DMS153 (cell line): ENCODE measurements at regions not wholly inside any gene's neighbourhood (a gene's known extent, or its start where the extent isn't known, plus 50 kb on each side); places are given as distances from the start of the nearest gene placed in this dataset.
"Not testable (repeated sequence)": the region's sequence is repeated elsewhere in the genome, so short reads cannot be mapped to it uniquely, and the experiment has no call there.

Source experiments
- DNase-seq: peaks from one replicate; lab custom pipeline; 2025; lab: John Stamatoyannopoulos, UW

GRCh38 chrX:12052109-12052508 lies 86.2 kb upstream of the FRMPD4 start:
- no peak for DNase-seq

- DNase-seq = no peak
Observed at GRCh38 chrX:12058087-12058486, 80.2 kb upstream of the FRMPD4 start.

- no peak for DNase-seq
Observed at GRCh38 chrX:12060489-12061260, 77.6 kb upstream of the FRMPD4 start.

GRCh38 chrX:12065251-12065650 lies 73.0 kb upstream of the FRMPD4 start:
- no peak for DNase-seq

- DNase-seq = no peak
Observed at GRCh38 chrX:12076046-12076445, 62.2 kb upstream of the FRMPD4 start.

- no peak for DNase-seq
Observed at GRCh38 chrX:12080265-12080664, 58.0 kb upstream of the FRMPD4 start.

- not testable (repeated sequence) for DNase-seq
Observed at GRCh38 chrX:12082959-12083358, 55.3 kb upstream of the FRMPD4 start.
